ENCODE measurements at regions not wholly inside any gene's neighbourhood (a gene's known extent, or its start where the extent isn't known, plus 50 kb on each side); places are given as distances from the start of the nearest gene placed in this dataset.

- TF ChIP-seq POLR2A (IDR thresholded peaks at IDR 0.05), result no peak
- TF ChIP-seq, protein P1, sequence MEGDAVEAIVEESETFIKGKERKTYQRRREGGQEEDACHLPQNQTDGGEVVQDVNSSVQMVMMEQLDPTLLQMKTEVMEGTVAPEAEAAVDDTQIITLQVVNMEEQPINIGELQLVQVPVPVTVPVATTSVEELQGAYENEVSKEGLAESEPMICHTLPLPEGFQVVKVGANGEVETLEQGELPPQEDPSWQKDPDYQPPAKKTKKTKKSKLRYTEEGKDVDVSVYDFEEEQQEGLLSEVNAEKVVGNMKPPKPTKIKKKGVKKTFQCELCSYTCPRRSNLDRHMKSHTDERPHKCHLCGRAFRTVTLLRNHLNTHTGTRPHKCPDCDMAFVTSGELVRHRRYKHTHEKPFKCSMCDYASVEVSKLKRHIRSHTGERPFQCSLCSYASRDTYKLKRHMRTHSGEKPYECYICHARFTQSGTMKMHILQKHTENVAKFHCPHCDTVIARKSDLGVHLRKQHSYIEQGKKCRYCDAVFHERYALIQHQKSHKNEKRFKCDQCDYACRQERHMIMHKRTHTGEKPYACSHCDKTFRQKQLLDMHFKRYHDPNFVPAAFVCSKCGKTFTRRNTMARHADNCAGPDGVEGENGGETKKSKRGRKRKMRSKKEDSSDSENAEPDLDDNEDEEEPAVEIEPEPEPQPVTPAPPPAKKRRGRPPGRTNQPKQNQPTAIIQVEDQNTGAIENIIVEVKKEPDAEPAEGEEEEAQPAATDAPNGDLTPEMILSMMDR (IDR thresholded peaks at IDR 0.05), result no peak
Measured at GRCh38 chr5:100407053-100407452, 128.1 kb upstream of the FAM174A start.
